Tibial artery (tissue), 4 donors: ENCODE measurements at regions not wholly inside any gene's neighbourhood (a gene's known extent, or its start where the extent isn't known, plus 50 kb on each side); places are given as distances from the start of the nearest gene placed in this dataset.

Source experiments
- DNase-seq, 2 donors: peaks; one replicate each; pipeline ENCODE4 v3.0.0-alpha.2; 2019
- H3K27ac ChIP-seq, 2 donors: fragments of 200-600 bp; sonication (generic) in 1 of 2; 1 replicate in 1 of 2; 2 replicates in 1 of 2; pipeline ENCODE4 v1.5.1; 2018 to 2019; ENCODE audit warnings: mild to moderate bottlenecking in 1 of 2
- H3K27me3 ChIP-seq, 2 donors: fragments of 200-600 bp; sonication (generic) in 1 of 2; one replicate each; pipeline versions ENCODE4 v1.5.1 to v1.6.0; 2016 to 2019
- H3K36me3 ChIP-seq, 3 donors: fragments of 200-600 bp; sonication (generic) in 2 of 3; one replicate each; pipeline ENCODE4 v1.5.1; 2016 to 2019; ENCODE audit warnings: mild to moderate bottlenecking in 2 of 3
- H3K4me1 ChIP-seq, 4 donors: fragments of 200-600 bp; sonication (generic) in 2 of 4; 1 replicate in 3 of 4; 2 replicates in 1 of 4; pipeline ENCODE4 v1.5.1; 2016 to 2019
- H3K4me3 ChIP-seq, 2 donors: fragments of 200-600 bp; sonication (generic) in 1 of 2; 1 replicate in 1 of 2; 2 replicates in 1 of 2; pipeline ENCODE4 v1.5.1; 2018 to 2019; ENCODE audit warnings: mild to moderate bottlenecking in 2 of 2
- H3K9me3 ChIP-seq, 3 donors: fragments of 200-600 bp; sonication (generic) in 1 of 3; one replicate each; pipeline ENCODE4 v1.5.1; 2016 to 2019
- intact Hi-C: fragments of 100-400 bp; cut with DNase I; formaldehyde crosslinking; loops from one replicate; pipeline ENCODE4 v1.15.0; 2023; ENCODE audit warnings: low total_unique reads
- TF ChIP-seq, protein P1 (sequence below), 2 experiments: fragments of 200-600 bp in 1 of 2; fragments of 450-650 bp in 1 of 2; IDR thresholded peaks; one replicate each; pipeline ENCODE4 v1.5.1; 2017 to 2019; ENCODE audit warnings: antibody characterized with exemption in 2 of 2, mild to moderate bottlenecking in 1 of 2, moderate library complexity in 1 of 2

- Histone ChIP-seq H3K4me3 (no peak overlapping the region), H3K27me3 (no peaks in the 10 kb centered on the region), H3K9me3 (no peaks in the 10 kb centered on the region), H3K27ac (no peak overlapping the region), H3K4me1 (peaks cover 0 to 26% (median 8%) of the 10 kb centered on the region in 4 donors), H3K36me3 (no peaks in the 10 kb centered on the region)
- intact Hi-C loops: no loop called here
- no peak for DNase-seq
- TF ChIP-seq, protein P1, sequence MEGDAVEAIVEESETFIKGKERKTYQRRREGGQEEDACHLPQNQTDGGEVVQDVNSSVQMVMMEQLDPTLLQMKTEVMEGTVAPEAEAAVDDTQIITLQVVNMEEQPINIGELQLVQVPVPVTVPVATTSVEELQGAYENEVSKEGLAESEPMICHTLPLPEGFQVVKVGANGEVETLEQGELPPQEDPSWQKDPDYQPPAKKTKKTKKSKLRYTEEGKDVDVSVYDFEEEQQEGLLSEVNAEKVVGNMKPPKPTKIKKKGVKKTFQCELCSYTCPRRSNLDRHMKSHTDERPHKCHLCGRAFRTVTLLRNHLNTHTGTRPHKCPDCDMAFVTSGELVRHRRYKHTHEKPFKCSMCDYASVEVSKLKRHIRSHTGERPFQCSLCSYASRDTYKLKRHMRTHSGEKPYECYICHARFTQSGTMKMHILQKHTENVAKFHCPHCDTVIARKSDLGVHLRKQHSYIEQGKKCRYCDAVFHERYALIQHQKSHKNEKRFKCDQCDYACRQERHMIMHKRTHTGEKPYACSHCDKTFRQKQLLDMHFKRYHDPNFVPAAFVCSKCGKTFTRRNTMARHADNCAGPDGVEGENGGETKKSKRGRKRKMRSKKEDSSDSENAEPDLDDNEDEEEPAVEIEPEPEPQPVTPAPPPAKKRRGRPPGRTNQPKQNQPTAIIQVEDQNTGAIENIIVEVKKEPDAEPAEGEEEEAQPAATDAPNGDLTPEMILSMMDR (IDR thresholded peaks at IDR 0.05): no peak
Observed at GRCh38 chr6:104603108-104603745, 256.5 kb downstream of the HACE1 start.

DNA sequence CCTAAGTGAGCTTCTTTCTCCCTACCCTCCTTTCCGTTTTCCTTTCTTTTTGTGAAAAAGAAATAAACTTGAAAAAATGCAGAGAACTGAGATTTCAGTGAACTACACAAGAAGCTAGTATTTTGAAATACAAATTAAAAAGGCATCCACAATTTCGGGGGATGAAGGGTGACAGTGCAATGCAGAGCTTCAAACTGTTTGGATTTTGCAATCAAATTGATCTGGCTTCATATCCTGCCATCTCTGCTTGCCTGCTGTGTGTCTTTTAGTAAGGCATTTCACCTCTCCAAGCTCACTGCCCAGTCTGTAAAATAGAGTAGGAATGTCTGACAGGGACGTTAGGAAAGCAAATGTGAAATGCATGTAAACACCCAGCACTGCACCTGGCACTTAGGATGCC lies 258.0 kb downstream of the HACE1 start:
- H3K27me3 ChIP-seq: no peaks in the 10 kb centered on the region
- no peak overlapping the region for H3K27ac ChIP-seq
- H3K4me3 ChIP-seq: no peak overlapping the region
- peaks cover 0 to 26% (median 8%) of the 10 kb centered on the region in 4 donors for H3K4me1 ChIP-seq
- H3K36me3 ChIP-seq: no peaks in the 10 kb centered on the region
- no peak for DNase-seq
- TF ChIP-seq, protein P1 (IDR thresholded peaks at IDR 0.05): no peak
- intact Hi-C loops: no loop called here
- H3K9me3 ChIP-seq: no peaks in the 10 kb centered on the region

DNA sequence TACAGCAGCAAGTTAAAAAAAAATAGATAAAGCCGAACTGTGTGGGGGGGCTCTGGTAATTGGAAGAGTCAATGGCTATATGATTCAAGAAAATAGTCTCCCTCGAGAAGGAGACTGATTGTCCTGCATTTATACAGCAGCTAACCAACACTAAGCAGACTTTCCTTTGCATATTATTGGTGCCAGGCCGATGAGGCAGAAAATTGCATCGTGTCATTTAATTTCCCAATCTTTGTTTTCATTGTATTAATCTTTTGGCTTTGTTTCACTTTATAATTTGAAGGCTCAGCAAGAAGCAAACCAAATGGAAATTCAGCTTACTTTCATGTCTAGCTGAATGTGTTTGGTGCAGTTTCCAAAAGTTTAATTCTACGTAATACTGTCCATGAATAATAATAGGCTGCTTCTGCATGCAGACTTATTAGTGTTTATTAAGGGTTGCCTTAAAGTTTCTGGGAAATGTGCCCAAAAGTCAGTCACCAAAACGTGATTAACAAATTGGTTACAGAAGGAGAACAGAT lies 258.5 kb downstream of the HACE1 start:
- H3K27ac ChIP-seq: no peak overlapping the region
- no peak overlapping the region for H3K4me3 ChIP-seq
- no peaks in the 10 kb centered on the region for H3K9me3 ChIP-seq
- TF ChIP-seq, protein P1 (IDR thresholded peaks at IDR 0.05): no peak
- no peak for DNase-seq
- no peaks in the 10 kb centered on the region for H3K36me3 ChIP-seq
- intact Hi-C loops: no loop called here
- no peaks in the 10 kb centered on the region for H3K27me3 ChIP-seq
- H3K4me1 ChIP-seq: peaks cover 0 to 26% (median 8%) of the 10 kb centered on the region in 4 donors

DNA sequence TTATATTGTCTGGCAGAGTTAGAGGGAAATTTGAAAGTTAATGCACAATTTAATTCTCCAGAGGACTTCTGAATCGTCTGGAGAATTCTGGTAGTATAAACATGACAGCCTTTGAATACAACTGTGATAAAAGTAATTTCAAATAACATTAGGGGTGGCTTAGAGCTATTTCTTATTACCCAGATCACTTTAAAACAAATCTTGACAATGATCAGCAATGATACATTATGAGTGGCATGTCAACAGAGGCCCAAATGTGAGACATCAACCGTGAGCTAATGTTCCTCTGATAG lies 259.1 kb downstream of the HACE1 start:
- Histone ChIP-seq H3K4me3 (no peak overlapping the region), H3K9me3 (no peaks in the 10 kb centered on the region), H3K27me3 (no peaks in the 10 kb centered on the region), H3K4me1 (peaks cover 0 to 26% (median 8%) of the 10 kb centered on the region in 4 donors), H3K36me3 (no peaks in the 10 kb centered on the region), H3K27ac (no peak overlapping the region)
- TF ChIP-seq, protein P1 (IDR thresholded peaks at IDR 0.05): no peak
- no peak for DNase-seq
- intact Hi-C loops: no loop called here

GRCh38 chr6:104599821-104600638 lies 259.7 kb downstream of the HACE1 start:
- H3K9me3 ChIP-seq: no peaks in the 10 kb centered on the region
- no peaks in the 10 kb centered on the region for H3K36me3 ChIP-seq
- H3K27ac ChIP-seq: no peak overlapping the region
- TF ChIP-seq, protein P1 (IDR thresholded peaks at IDR 0.05): no peak
- H3K4me1 ChIP-seq: peaks cover 0 to 26% (median 8%) of the 10 kb centered on the region in 4 donors
- intact Hi-C loops: no loop called here
- no peak overlapping the region for H3K4me3 ChIP-seq
- no peaks in the 10 kb centered on the region for H3K27me3 ChIP-seq
- no peak for DNase-seq
